ENCODE measurements at regions not wholly inside any gene's neighbourhood (a gene's known extent, or its start where the extent isn't known, plus 50 kb on each side); places are given as distances from the start of the nearest gene placed in this dataset.

DNA sequence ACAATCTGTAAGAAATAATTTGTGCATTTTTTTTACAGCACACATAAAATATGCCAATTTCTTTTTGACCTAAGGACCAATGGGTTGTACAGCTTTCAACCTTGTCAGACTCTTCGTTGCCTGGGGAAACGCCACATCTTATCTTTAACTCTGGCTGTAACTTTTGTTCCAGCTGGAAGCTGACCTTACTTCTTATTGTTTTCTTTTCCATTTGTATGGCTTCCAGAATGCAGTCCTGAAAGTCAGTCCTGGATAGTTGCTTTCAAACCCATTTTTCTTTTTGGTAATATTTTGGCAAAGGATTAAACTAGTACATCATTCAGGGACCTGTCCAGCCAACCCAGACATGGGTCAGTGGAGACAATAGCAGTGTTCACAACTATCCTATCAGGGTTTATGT lies 686.5 kb upstream of the CDH2 start:
- no peak overlapping the region for H3K27ac Mint-ChIP-seq
- H3K36me3 Mint-ChIP-seq (ENCODE audit: low read depth) = no peaks in the 10 kb centered on the region
- H3K4me3 Mint-ChIP-seq = no peak overlapping the region
- peaks cover 2% of the 10 kb centered on the region for H3K9me3 Mint-ChIP-seq
- no peak for DNase-seq
- intact Hi-C loops (cut with micrococcal nuclease) = no loop called here
- no peaks in the 10 kb centered on the region for H3K4me1 Mint-ChIP-seq
- POLR2A ChIA-PET = no interaction called here
- H3K27me3 Mint-ChIP-seq = no peaks in the 10 kb centered on the region
- no peak for ATAC-seq (ENCODE audit: low read depth)
- CTCF ChIA-PET = no interaction called here
- TF ChIP-seq, protein P1, sequence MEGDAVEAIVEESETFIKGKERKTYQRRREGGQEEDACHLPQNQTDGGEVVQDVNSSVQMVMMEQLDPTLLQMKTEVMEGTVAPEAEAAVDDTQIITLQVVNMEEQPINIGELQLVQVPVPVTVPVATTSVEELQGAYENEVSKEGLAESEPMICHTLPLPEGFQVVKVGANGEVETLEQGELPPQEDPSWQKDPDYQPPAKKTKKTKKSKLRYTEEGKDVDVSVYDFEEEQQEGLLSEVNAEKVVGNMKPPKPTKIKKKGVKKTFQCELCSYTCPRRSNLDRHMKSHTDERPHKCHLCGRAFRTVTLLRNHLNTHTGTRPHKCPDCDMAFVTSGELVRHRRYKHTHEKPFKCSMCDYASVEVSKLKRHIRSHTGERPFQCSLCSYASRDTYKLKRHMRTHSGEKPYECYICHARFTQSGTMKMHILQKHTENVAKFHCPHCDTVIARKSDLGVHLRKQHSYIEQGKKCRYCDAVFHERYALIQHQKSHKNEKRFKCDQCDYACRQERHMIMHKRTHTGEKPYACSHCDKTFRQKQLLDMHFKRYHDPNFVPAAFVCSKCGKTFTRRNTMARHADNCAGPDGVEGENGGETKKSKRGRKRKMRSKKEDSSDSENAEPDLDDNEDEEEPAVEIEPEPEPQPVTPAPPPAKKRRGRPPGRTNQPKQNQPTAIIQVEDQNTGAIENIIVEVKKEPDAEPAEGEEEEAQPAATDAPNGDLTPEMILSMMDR (IDR thresholded peaks at IDR 0.05) = no peak

DNA sequence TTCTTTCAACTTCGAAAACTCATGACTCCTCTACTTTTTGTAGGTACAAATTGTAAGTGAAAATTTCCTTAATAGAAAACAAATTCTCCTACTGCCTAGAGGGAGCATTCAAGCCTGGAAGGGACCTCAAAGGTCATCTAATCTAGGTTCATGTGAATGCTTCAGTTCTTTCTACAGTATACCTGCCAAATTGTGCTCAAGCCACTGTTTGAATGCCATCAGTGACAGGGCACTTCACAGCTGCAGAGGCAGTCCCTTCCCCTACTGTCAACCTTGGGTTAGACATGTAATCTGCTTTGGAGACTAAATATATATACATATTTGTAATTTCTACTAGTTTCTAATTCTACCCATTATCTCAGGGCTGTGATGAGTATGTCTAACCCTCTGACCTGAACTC lies 681.3 kb upstream of the CDH2 start:
- H3K36me3 Mint-ChIP-seq (ENCODE audit: low read depth) = no peaks in the 10 kb centered on the region
- no peak for DNase-seq
- TF ChIP-seq, protein P1 (IDR thresholded peaks at IDR 0.05) = no peak
- no peaks in the 10 kb centered on the region for H3K27me3 Mint-ChIP-seq
- peaks cover 3% of the 10 kb centered on the region for H3K9me3 Mint-ChIP-seq
- ChIA-PET POLR2A (no interaction called here), CTCF (no interaction called here)
- intact Hi-C loops (cut with micrococcal nuclease) = no loop called here
- no peak overlapping the region for H3K27ac Mint-ChIP-seq
- no peak overlapping the region for H3K4me3 Mint-ChIP-seq
- ATAC-seq (ENCODE audit: low read depth) = no peak
- no peaks in the 10 kb centered on the region for H3K4me1 Mint-ChIP-seq

DNA sequence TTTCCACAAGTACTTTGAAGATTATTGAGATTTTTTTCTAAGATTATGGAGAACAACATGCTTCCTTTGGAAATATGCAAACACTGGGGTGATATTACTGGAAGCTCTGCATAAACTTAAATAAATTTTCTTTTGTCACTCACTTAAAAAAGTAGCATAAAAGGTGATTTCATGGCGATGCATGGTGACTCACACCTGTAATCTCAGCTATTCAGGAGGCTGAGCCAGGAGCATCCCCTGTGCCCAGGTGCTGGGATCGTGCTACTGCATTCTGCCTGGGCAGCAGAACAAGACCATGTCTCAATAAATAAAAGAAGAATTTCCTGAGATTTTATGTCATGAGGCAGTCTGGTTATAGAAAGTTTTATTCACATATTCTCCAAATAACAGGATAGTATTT lies 679.1 kb upstream of the CDH2 start:
- H3K27me3 Mint-ChIP-seq = no peaks in the 10 kb centered on the region
- no peak overlapping the region for H3K27ac Mint-ChIP-seq
- H3K36me3 Mint-ChIP-seq (ENCODE audit: low read depth) = no peaks in the 10 kb centered on the region
- no peaks in the 10 kb centered on the region for H3K4me1 Mint-ChIP-seq
- POLR2A ChIA-PET = no interaction called here
- intact Hi-C loops (cut with micrococcal nuclease) = no loop called here
- CTCF ChIA-PET = no interaction called here
- TF ChIP-seq, protein P1 (IDR thresholded peaks at IDR 0.05) = no peak
- peaks cover 3% of the 10 kb centered on the region for H3K9me3 Mint-ChIP-seq
- H3K4me3 Mint-ChIP-seq = no peak overlapping the region
- DNase-seq (no peak), ATAC-seq (ENCODE audit: low read depth) (no peak)

DNA sequence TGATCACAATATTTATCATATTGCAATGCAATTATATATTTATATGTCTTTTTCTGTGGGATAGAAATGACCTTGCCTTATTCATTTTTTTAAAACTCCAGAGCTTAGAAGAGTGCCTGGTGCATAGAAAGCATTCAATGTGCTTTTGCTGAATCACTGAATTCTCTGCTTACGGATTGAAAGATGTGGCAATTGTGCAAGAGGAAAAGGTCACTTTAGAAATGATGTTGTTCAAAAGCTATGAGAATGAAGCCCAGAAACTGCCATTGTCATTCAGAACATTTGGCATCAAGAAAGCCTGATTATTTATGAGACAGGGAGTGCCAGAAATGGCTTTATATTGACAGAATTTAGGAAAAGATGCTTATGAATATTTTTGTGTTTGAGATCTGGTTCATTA lies 678.6 kb upstream of the CDH2 start:
- TF ChIP-seq, protein P1 (IDR thresholded peaks at IDR 0.05) = no peak
- ChIA-PET POLR2A (no interaction called here), CTCF (no interaction called here)
- no peak for ATAC-seq (ENCODE audit: low read depth)
- H3K9me3 Mint-ChIP-seq = peaks cover 3% of the 10 kb centered on the region
- no peak overlapping the region for H3K27ac Mint-ChIP-seq
- no peaks in the 10 kb centered on the region for H3K36me3 Mint-ChIP-seq (ENCODE audit: low read depth)
- DNase-seq = no peak
- H3K4me1 Mint-ChIP-seq = no peaks in the 10 kb centered on the region
- H3K4me3 Mint-ChIP-seq = no peak overlapping the region
- intact Hi-C loops (cut with micrococcal nuclease) = no loop called here
- H3K27me3 Mint-ChIP-seq = no peaks in the 10 kb centered on the region

DNA sequence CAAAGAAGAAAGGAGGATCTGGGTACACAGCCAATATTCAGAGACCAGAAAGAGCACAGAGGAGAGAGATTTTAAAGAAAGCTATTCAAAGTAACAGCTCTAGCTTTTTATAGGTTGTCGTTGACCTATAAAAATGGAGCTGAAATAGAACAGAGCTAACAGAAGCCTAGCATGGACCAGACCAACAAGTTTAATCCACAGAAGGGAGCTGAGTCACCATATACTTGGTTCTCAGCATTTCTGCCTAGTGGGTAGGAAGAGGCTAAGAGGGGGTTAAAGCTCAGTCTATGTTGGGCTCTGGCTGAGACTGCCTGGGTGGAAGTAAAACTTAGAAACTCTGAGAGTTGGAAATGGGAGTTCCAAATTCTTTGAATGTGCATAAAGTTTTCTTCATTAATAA lies 678.0 kb upstream of the CDH2 start:
- H3K9me3 Mint-ChIP-seq = peaks cover 8% of the 10 kb centered on the region
- no peaks in the 10 kb centered on the region for H3K4me1 Mint-ChIP-seq
- ChIA-PET CTCF (no interaction called here), POLR2A (no interaction called here)
- intact Hi-C loops (cut with micrococcal nuclease) = no loop called here
- H3K27me3 Mint-ChIP-seq = no peaks in the 10 kb centered on the region
- no peak overlapping the region for H3K4me3 Mint-ChIP-seq
- no peak overlapping the region for H3K27ac Mint-ChIP-seq
- ATAC-seq (ENCODE audit: low read depth) (no peak), DNase-seq (no peak)
- no peaks in the 10 kb centered on the region for H3K36me3 Mint-ChIP-seq (ENCODE audit: low read depth)
- TF ChIP-seq, protein P1 (IDR thresholded peaks at IDR 0.05) = no peak
